ENCODE measurements at regions not wholly inside any gene's neighbourhood (a gene's known extent, or its start where the extent isn't known, plus 50 kb on each side); places are given as distances from the start of the nearest gene placed in this dataset.

DNA sequence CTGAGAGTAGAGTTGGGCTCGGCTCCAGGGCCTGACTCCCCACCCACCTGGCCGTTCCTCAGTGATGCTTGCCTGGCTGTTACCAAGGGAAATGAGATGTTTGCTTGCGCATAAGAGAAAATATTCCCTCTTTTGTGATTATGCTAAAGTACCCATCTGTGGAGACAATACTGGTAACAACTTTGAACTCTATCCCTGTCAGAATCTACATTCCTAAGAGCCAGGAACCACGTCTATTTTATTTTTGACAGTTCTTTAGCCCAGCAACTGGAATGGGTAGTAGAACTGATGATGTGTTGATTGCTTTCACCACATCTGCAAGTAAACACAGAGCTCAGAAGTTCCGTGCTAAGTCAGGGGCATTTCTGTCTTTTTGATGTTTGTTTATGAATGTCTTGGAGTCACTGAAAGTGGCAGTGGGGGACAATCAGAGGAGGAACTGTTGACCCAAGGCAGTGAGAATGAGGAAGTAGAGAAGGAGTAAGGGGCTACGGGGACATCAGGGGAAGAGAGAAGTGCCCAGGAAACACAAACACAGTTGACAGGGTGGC is 348.3 kb upstream of the SOX11 start:
- TF ChIP-seq YY1 (IDR thresholded peaks at IDR 0.05; ENCODE audit: extremely low read depth, insufficient replicate concordance, low read depth, low read length) (no peak), ZNF274 (IDR thresholded peaks at IDR 0.05; ENCODE audit: low read depth, low read length) (no peak), SP1 (IDR thresholded peaks at IDR 0.05; ENCODE audit: low read depth) (no peak), TCF7L2 (IDR thresholded peaks at IDR 0.05; ENCODE audit: borderline replicate concordance, extremely low read depth, insufficient read depth, insufficient read length) (no peak), POLR2A (IDR thresholded peaks at IDR 0.05; ENCODE audit: borderline replicate concordance, extremely low read depth, insufficient read depth, insufficient read length) (no peak), EZH2phosphoT487 (IDR thresholded peaks at IDR 0.05; ENCODE audit: borderline replicate concordance) (no peak), EGR1 (IDR thresholded peaks at IDR 0.05; ENCODE audit: low read depth) (no peak)
- TF ChIP-seq, protein P1, sequence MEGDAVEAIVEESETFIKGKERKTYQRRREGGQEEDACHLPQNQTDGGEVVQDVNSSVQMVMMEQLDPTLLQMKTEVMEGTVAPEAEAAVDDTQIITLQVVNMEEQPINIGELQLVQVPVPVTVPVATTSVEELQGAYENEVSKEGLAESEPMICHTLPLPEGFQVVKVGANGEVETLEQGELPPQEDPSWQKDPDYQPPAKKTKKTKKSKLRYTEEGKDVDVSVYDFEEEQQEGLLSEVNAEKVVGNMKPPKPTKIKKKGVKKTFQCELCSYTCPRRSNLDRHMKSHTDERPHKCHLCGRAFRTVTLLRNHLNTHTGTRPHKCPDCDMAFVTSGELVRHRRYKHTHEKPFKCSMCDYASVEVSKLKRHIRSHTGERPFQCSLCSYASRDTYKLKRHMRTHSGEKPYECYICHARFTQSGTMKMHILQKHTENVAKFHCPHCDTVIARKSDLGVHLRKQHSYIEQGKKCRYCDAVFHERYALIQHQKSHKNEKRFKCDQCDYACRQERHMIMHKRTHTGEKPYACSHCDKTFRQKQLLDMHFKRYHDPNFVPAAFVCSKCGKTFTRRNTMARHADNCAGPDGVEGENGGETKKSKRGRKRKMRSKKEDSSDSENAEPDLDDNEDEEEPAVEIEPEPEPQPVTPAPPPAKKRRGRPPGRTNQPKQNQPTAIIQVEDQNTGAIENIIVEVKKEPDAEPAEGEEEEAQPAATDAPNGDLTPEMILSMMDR (IDR thresholded peaks at IDR 0.05 in 2 of 3, conservative IDR thresholded peaks at IDR 0.05 in 1 of 3; ENCODE audit: borderline replicate concordance in 1 of 3, insufficient read depth in 1 of 3, low read depth in 2 of 3, low read length in 2 of 3), result no peak
- TF ChIP-seq, protein P2, sequence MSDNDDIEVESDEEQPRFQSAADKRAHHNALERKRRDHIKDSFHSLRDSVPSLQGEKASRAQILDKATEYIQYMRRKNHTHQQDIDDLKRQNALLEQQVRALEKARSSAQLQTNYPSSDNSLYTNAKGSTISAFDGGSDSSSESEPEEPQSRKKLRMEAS (IDR thresholded peaks at IDR 0.05), result no peak
- TF ChIP-seq, protein P3, sequence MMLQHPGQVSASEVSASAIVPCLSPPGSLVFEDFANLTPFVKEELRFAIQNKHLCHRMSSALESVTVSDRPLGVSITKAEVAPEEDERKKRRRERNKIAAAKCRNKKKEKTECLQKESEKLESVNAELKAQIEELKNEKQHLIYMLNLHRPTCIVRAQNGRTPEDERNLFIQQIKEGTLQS (IDR thresholded peaks at IDR 0.05), result no peak
- TF ChIP-seq, protein P4, sequence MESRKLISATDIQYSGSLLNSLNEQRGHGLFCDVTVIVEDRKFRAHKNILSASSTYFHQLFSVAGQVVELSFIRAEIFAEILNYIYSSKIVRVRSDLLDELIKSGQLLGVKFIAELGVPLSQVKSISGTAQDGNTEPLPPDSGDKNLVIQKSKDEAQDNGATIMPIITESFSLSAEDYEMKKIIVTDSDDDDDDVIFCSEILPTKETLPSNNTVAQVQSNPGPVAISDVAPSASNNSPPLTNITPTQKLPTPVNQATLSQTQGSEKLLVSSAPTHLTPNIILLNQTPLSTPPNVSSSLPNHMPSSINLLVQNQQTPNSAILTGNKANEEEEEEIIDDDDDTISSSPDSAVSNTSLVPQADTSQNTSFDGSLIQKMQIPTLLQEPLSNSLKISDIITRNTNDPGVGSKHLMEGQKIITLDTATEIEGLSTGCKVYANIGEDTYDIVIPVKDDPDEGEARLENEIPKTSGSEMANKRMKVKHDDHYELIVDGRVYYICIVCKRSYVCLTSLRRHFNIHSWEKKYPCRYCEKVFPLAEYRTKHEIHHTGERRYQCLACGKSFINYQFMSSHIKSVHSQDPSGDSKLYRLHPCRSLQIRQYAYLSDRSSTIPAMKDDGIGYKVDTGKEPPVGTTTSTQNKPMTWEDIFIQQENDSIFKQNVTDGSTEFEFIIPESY (IDR thresholded peaks at IDR 0.05; ENCODE audit: extremely low read depth, insufficient replicate concordance, low read length), result no peak
